ENCODE measurements at regions not wholly inside any gene's neighbourhood (a gene's known extent, or its start where the extent isn't known, plus 50 kb on each side); places are given as distances from the start of the nearest gene placed in this dataset.

DNA sequence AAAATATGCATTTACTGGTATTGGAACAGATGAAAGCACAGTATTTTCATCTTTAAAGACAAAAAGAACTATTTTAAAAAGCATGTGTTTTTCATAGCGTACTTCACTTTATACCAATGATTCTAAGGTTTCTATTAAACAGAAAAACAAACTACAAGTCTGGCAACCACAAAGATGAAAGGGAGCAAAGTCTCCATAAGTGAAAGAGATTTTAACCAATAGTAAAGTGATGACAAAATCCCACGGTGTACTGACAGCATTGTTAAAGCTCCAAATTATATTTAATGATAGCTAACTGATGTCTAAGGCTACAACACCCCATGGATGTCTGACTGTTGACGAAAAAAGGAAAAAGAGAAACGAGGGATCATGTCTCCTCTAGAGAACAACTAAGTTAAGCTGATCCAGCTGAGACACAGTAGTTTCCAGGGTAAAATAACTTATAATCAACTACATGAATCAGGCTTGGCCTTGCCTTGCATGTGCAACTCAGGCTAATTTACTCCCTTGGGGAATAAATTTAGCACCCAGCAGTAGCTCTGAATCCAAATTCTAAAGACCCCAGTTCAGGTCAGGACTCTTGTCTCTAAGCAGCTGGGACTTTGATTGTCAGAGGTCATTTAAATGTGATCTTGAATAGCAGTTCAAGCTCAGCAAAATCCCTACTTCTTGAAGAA, 56.0 kb upstream of the TAB2 start:
- in situ Hi-C loops (cut with HindIII; ENCODE audit: low pct_unique_long_range_greater_than_20kb, low sequenced_read_pairs) = no loop called here
- TF ChIP-seq JUND (IDR thresholded peaks at IDR 0.05; ENCODE audit: low read depth) = no peak
- DNase-seq (ENCODE audit: low read depth in 1 of 2, low spot score in 1 of 2) = no peak

DNA sequence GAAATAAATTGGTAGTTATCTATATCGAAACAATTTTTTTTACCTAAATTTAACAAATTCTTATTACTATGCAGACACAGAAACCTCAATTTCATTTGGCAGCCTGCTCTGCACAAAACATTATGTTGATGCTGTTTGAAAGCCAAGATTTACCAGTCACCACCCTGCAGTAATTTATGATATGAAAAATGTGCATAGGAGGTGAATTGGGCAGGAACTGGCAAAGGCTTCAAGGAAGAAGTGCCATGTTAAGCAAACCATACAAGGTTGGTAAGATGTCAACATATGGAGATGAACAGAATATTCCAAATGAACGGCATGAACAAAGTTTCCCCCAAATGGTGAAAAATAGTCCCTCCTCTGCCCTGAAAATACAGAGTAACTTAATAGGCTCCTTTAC, 54.2 kb upstream of the TAB2 start:
- DNase-seq (ENCODE audit: low read depth in 1 of 2, low spot score in 1 of 2) = no peak
- in situ Hi-C loops (cut with HindIII; ENCODE audit: low pct_unique_long_range_greater_than_20kb, low sequenced_read_pairs) = no loop called here
- TF ChIP-seq JUND (IDR thresholded peaks at IDR 0.05; ENCODE audit: low read depth) = no peak

DNA sequence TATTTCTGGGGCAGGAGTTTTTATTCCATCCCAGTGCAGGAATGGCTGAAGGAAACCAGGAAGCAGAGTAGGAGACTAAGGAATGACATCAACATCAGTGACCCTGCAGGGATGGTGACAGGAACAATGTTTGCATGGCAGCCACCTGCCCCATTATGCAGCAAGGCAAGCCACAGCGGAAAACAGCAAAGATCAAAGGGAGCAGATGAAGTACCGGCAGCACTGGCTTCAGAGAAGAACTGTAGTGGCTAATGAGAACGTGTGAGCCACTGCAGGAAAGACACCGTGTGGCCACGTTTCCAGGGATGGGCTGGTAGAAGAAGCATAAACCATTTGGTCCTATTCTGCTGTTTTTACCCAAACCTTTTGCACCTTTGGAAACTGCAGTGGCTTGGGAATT, 52.9 kb upstream of the TAB2 start:
- no peak for TF ChIP-seq JUND (IDR thresholded peaks at IDR 0.05; ENCODE audit: low read depth)
- in situ Hi-C loops (cut with HindIII; ENCODE audit: low pct_unique_long_range_greater_than_20kb, low sequenced_read_pairs) = no loop called here
- no peak for DNase-seq (ENCODE audit: low read depth in 1 of 2, low spot score in 1 of 2)

DNA sequence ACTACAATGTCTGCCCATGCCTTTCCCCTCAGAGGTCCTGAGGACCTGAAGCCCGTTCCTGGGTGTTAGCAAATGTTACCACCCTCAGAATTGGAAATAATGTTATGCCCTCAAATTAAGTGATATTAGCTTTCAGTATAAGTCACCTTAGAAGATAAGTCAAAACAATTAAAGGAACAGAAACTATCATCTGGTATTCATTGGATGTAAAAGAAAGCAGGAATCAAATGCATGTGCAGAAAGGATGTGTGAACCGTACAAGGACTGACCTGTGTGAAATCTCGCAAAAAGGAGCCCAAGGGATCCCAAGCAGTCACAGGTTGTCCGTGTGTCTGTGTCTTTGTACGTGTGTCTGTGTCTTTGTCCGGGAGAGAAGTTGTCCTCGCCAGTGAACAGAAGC, 51.6 kb upstream of the TAB2 start:
- no peak for TF ChIP-seq JUND (IDR thresholded peaks at IDR 0.05; ENCODE audit: low read depth)
- no peak for DNase-seq (ENCODE audit: low read depth in 1 of 2, low spot score in 1 of 2)
- in situ Hi-C loops (cut with HindIII; ENCODE audit: low pct_unique_long_range_greater_than_20kb, low sequenced_read_pairs) = no loop called here

DNA sequence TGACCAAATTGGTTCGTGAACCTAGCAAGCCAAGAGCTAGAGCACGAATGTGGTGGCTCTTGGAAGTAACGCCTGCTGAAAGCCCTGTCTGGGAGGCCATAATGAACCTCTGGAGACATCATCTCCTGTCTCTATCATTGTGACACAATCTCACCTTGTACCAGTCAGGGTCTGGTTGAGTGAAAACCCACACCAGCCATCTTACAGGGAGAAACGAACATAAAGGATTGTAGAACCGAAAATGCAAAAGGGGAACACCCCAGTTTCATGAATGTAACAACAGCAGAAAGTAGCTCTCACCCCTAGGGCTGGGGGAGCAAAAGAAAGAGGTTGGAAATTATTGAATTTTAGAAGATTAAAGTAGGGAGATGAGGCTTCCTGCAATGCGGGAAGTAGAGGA, 50.9 kb upstream of the TAB2 start:
- no peak for TF ChIP-seq JUND (IDR thresholded peaks at IDR 0.05; ENCODE audit: low read depth)
- in situ Hi-C loops (cut with HindIII; ENCODE audit: low pct_unique_long_range_greater_than_20kb, low sequenced_read_pairs) = no loop called here
- no peak for DNase-seq (ENCODE audit: low read depth in 1 of 2, low spot score in 1 of 2)

DNA sequence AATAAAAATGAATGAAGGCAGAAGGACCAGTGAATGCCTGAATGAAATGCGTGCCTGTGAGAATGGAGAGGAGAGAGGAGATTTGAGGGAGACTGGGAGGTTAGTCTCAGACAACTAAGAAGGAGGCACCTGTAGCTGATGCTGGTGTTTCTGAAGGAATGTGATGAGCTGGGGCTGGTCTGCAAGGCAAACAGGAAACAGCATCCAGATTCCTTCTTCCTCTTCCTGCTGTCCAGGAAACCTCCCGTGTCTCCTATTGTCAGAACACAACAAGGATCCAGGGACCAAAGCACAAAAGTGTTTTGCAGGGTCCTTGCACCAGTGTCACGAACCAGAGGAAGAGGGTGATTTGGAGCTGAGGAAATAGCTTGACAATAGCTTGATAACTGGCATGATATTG, 50.4 kb upstream of the TAB2 start:
- in situ Hi-C loops (cut with HindIII; ENCODE audit: low pct_unique_long_range_greater_than_20kb, low sequenced_read_pairs) = no loop called here
- DNase-seq (ENCODE audit: low read depth in 1 of 2, low spot score in 1 of 2) = no peak
- no peak for TF ChIP-seq JUND (IDR thresholded peaks at IDR 0.05; ENCODE audit: low read depth)

DNA sequence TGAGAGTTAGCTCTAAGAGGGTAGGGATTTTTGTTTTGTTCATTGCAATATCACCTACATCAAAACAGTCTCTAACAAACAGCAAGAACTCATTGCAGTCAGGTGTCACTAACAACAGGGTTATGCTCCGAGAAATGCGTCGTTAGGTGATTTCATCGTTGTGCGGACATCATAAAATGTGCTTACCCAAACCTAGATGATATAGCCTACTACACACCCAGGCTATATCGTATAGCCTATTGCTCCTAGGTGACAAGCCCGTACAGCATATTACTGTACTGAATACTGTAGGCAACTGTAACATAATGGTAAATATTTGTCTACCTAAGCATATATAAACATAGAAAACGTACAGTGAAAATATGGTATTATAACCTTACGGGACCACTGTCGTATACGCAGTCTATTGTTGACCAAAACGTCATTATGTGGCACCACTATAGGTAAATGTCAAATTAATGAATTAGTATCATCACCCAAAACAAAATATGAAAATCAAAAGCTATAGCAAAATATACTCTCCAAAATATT, 49.9 kb upstream of the TAB2 start:
- in situ Hi-C loops (cut with HindIII; ENCODE audit: low pct_unique_long_range_greater_than_20kb, low sequenced_read_pairs) = no loop called here
- TF ChIP-seq JUND (IDR thresholded peaks at IDR 0.05; ENCODE audit: low read depth) = no peak
- DNase-seq (ENCODE audit: low read depth in 1 of 2, low spot score in 1 of 2) = no peak
